Astrocyte (in vitro differentiated cells and primary cell): ENCODE measurements at regions not wholly inside any gene's neighbourhood (a gene's known extent, or its start where the extent isn't known, plus 50 kb on each side); places are given as distances from the start of the nearest gene placed in this dataset.

Source experiments
- DNase-seq: peaks from one replicate; pipeline ENCODE4 v3.0.0-alpha.2; 2010; ENCODE audit warnings: low read depth
- FAIRE-seq: peaks from 2 replicates; lab custom pipeline; 2011; peaks lifted over from hg19 to GRCh38; lab: Jason Lieb, UNC
- H2AFZ ChIP-seq: 2 replicates; pipeline ENCODE4 v1.6.0; 2012; ENCODE audit warnings: low read depth, low read length, inconsistent platforms
- H3K27ac ChIP-seq: 2 replicates; pipeline ENCODE4 v1.5.1; 2011; ENCODE audit warnings: low read depth, low read length, inconsistent platforms
- H3K27me3 ChIP-seq: 2 replicates; pipeline ENCODE4 v1.6.0; 2011; ENCODE audit warnings: low read length, inconsistent platforms; ENCODE audit not compliant: insufficient read depth
- H3K36me3 ChIP-seq: 2 replicates; pipeline ENCODE4 v1.5.1; 2011; ENCODE audit warnings: low read length, inconsistent platforms; ENCODE audit not compliant: insufficient read depth
- H3K4me1 ChIP-seq: 2 replicates; pipeline ENCODE4 v1.5.1; 2011; ENCODE audit warnings: low read length, inconsistent platforms; ENCODE audit not compliant: insufficient read depth
- H3K4me2 ChIP-seq: 2 replicates; pipeline ENCODE4 v1.6.0; 2012; ENCODE audit warnings: low read length, inconsistent platforms
- H3K4me3 ChIP-seq: 2 replicates; pipeline ENCODE4 v1.5.1; 2011; ENCODE audit warnings: low read depth, mild to moderate bottlenecking, low read length, inconsistent platforms; ENCODE audit not compliant: insufficient read depth
- H3K79me2 ChIP-seq: 2 replicates; pipeline ENCODE4 v1.6.0; 2012; ENCODE audit warnings: mild to moderate bottlenecking, low read length, inconsistent platforms; ENCODE audit not compliant: insufficient read depth
- H3K9ac ChIP-seq: 2 replicates; pipeline ENCODE4 v1.6.0; 2012; ENCODE audit warnings: mild to moderate bottlenecking, low read length, inconsistent platforms
- H3K9me3 ChIP-seq: 2 replicates; pipeline ENCODE4 v1.5.1; 2012; ENCODE audit warnings: low read depth, mild to moderate bottlenecking, low read length, inconsistent platforms; ENCODE audit not compliant: insufficient read depth
- H4K20me1 ChIP-seq: 2 replicates; pipeline ENCODE4 v1.6.0; 2012; ENCODE audit warnings: low read length, inconsistent platforms; ENCODE audit not compliant: insufficient read depth
- H3K27ac Mint-ChIP-seq: one replicate; pipeline ENCODE4 v1.8.0; 2021; ENCODE audit warnings: mild to moderate bottlenecking, mixed read lengths; ENCODE audit not compliant: unreplicated experiment
- H3K27me3 Mint-ChIP-seq: one replicate; pipeline ENCODE4 v1.8.0; 2021; ENCODE audit warnings: low read depth, mixed read lengths; ENCODE audit not compliant: unreplicated experiment
- H3K36me3 Mint-ChIP-seq: one replicate; pipeline ENCODE4 v1.8.0; 2021; ENCODE audit warnings: low read depth, mixed read lengths; ENCODE audit not compliant: unreplicated experiment
- H3K4me1 Mint-ChIP-seq: one replicate; pipeline ENCODE4 v1.8.0; 2021; ENCODE audit warnings: low read depth, mixed read lengths; ENCODE audit not compliant: unreplicated experiment
- H3K4me3 Mint-ChIP-seq: one replicate; pipeline ENCODE4 v1.8.0; 2021; ENCODE audit warnings: mild to moderate bottlenecking, moderate library complexity, mixed read lengths; ENCODE audit not compliant: unreplicated experiment
- H3K9me3 Mint-ChIP-seq: one replicate; pipeline ENCODE4 v1.8.0; 2021; ENCODE audit warnings: mild to moderate bottlenecking, mixed read lengths; ENCODE audit not compliant: unreplicated experiment
- EZH2 ChIP-seq: IDR thresholded peaks from 2 replicates; pipeline ENCODE4 v1.6.1; 2012; ENCODE audit warnings: mild to moderate bottlenecking, low read length, inconsistent platforms; ENCODE audit not compliant: insufficient read depth
- TF ChIP-seq, protein P1 (sequence below): IDR thresholded peaks from 2 replicates; pipeline ENCODE4 v1.5.1; 2011; ENCODE audit warnings: low read depth, mild to moderate bottlenecking, inconsistent platforms, low read length, moderate library complexity; ENCODE audit not compliant: insufficient read depth

GRCh38 chr17:72378414-72379390 is 257.9 kb downstream of the SOX9 start:
- H3K9me3 Mint-ChIP-seq, result peaks cover 1% of the 10 kb centered on the region
- H3K4me1 Mint-ChIP-seq, result peaks cover 6% of the 10 kb centered on the region
- Histone ChIP-seq H3K9ac (no peak overlapping the region), H3K4me2 (no peak overlapping the region), H3K4me1 (peaks cover 23% of the 10 kb centered on the region), H2AFZ (no peak overlapping the region), H3K9me3 (no peaks in the 10 kb centered on the region), H3K79me2 (no peaks in the 10 kb centered on the region), H3K27ac (no peak overlapping the region), H3K36me3 (no peaks in the 10 kb centered on the region), H4K20me1 (no peaks in the 10 kb centered on the region), H3K27me3 (no peaks in the 10 kb centered on the region), H3K4me3 (no peak overlapping the region)
- DNase-seq (no peak), FAIRE-seq (no peak)
- no peak for TF ChIP-seq EZH2
- TF ChIP-seq, protein P1, sequence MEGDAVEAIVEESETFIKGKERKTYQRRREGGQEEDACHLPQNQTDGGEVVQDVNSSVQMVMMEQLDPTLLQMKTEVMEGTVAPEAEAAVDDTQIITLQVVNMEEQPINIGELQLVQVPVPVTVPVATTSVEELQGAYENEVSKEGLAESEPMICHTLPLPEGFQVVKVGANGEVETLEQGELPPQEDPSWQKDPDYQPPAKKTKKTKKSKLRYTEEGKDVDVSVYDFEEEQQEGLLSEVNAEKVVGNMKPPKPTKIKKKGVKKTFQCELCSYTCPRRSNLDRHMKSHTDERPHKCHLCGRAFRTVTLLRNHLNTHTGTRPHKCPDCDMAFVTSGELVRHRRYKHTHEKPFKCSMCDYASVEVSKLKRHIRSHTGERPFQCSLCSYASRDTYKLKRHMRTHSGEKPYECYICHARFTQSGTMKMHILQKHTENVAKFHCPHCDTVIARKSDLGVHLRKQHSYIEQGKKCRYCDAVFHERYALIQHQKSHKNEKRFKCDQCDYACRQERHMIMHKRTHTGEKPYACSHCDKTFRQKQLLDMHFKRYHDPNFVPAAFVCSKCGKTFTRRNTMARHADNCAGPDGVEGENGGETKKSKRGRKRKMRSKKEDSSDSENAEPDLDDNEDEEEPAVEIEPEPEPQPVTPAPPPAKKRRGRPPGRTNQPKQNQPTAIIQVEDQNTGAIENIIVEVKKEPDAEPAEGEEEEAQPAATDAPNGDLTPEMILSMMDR, result no peak
- no peak overlapping the region for H3K27ac Mint-ChIP-seq
- H3K27me3 Mint-ChIP-seq, result peaks cover 3% of the 10 kb centered on the region
- H3K36me3 Mint-ChIP-seq, result no peaks in the 10 kb centered on the region
- no peak overlapping the region for H3K4me3 Mint-ChIP-seq

GRCh38 chr17:72379516-72379915 is 258.7 kb downstream of the SOX9 start:
- H3K4me1 ChIP-seq, result peaks cover 14% of the 10 kb centered on the region
- H3K27me3 ChIP-seq, result no peaks in the 10 kb centered on the region
- no peak overlapping the region for H3K4me3 ChIP-seq
- TF ChIP-seq, protein P1, result no peak
- no peak for TF ChIP-seq EZH2
- peaks cover 4% of the 10 kb centered on the region for H3K9me3 Mint-ChIP-seq
- H3K9me3 ChIP-seq, result no peaks in the 10 kb centered on the region
- peaks cover under 1% of the 10 kb centered on the region for H3K27me3 Mint-ChIP-seq
- no peaks in the 10 kb centered on the region for H4K20me1 ChIP-seq
- H3K4me3 Mint-ChIP-seq, result no peak overlapping the region
- H3K36me3 ChIP-seq, result no peaks in the 10 kb centered on the region
- no peaks in the 10 kb centered on the region for H3K79me2 ChIP-seq
- no peak overlapping the region for H3K27ac Mint-ChIP-seq
- FAIRE-seq, result no peak
- H3K4me1 Mint-ChIP-seq, result peaks cover 6% of the 10 kb centered on the region
- no peak overlapping the region for H2AFZ ChIP-seq
- H3K4me2 ChIP-seq, result no peak overlapping the region
- H3K9ac ChIP-seq, result no peak overlapping the region
- DNase-seq, result no peak
- no peaks in the 10 kb centered on the region for H3K36me3 Mint-ChIP-seq
- H3K27ac ChIP-seq, result no peak overlapping the region

DNA sequence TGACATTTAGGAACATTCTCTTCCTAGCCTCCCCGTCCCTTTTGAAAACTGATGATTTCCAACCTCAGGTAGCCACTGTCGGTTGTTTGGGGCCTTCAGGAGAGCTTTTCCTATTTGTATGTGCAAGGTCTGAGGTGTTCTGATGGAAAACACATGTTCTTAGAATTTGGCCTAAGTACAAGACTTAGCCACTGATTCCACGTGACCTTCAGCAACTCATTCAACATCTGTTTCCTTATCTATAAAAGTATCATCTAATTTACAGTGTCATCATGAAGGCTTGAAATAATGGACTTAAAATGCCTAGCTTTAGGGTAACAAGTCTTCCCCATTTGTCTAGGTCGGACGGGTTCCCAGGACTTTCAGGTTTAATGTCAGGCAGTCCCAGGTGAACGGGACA is 259.3 kb downstream of the SOX9 start:
- no peak for FAIRE-seq
- no peak overlapping the region for H2AFZ ChIP-seq

More for the DNA sequence above, 259.3 kb downstream of the SOX9 start:
- Mint-ChIP-seq H3K4me1 (peaks cover 6% of the 10 kb centered on the region), H3K4me3 (no peak overlapping the region), H3K36me3 (no peaks in the 10 kb centered on the region), H3K9me3 (peaks cover 4% of the 10 kb centered on the region), H3K27me3 (no peaks in the 10 kb centered on the region), H3K27ac (no peak overlapping the region)
- Histone ChIP-seq H3K9ac (no peak overlapping the region), H3K9me3 (no peaks in the 10 kb centered on the region), H3K27ac (no peak overlapping the region), H3K4me3 (no peak overlapping the region), H3K79me2 (no peaks in the 10 kb centered on the region), H3K27me3 (no peaks in the 10 kb centered on the region), H3K4me2 (no peak overlapping the region), H4K20me1 (no peaks in the 10 kb centered on the region), H3K36me3 (no peaks in the 10 kb centered on the region), H3K4me1 (peaks cover 14% of the 10 kb centered on the region)
- TF ChIP-seq, protein P1, result no peak
- TF ChIP-seq EZH2, result no peak
- DNase-seq, result no peak
